ENCODE measurements at regions not wholly inside any gene's neighbourhood (a gene's known extent, or its start where the extent isn't known, plus 50 kb on each side); places are given as distances from the start of the nearest gene placed in this dataset.
"Not testable (repeated sequence)": the region's sequence is repeated elsewhere in the genome, so short reads cannot be mapped to it uniquely, and the experiment has no call there.

DNA sequence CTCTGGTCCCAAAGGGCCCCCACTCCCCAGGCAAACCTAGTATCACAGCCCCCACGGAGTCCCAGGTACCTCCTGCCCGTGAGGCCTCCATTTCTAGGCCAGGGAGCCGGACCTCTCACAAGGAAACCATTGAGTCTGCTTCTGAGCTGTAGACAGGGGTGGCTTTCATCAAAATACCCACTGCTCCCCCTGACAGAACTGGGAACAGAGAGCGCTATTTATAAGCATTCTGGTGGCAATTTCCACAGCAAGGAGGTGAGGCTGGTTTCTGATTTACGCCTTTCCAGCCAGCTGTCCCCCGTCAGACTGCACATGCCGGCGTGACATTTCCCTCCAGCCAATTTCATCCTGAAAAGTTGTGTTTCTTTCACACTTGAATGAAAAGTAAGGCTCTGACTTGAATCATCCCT, 407.5 kb upstream of the PRKCQ start:
- Histone ChIP-seq H3K4me3 (no peak overlapping the region), H3K27ac (no peak overlapping the region), H3K27me3 (no peaks in the 10 kb centered on the region), H3K4me1 (no peaks in the 10 kb centered on the region), H3K36me3 (no peaks in the 10 kb centered on the region), H3K9me3 (no peaks in the 10 kb centered on the region)
- ATAC-seq (no peak), DNase-seq (no peak)
- intact Hi-C loops (cut with DNase I): no loop called here
- TF ChIP-seq, protein P1, sequence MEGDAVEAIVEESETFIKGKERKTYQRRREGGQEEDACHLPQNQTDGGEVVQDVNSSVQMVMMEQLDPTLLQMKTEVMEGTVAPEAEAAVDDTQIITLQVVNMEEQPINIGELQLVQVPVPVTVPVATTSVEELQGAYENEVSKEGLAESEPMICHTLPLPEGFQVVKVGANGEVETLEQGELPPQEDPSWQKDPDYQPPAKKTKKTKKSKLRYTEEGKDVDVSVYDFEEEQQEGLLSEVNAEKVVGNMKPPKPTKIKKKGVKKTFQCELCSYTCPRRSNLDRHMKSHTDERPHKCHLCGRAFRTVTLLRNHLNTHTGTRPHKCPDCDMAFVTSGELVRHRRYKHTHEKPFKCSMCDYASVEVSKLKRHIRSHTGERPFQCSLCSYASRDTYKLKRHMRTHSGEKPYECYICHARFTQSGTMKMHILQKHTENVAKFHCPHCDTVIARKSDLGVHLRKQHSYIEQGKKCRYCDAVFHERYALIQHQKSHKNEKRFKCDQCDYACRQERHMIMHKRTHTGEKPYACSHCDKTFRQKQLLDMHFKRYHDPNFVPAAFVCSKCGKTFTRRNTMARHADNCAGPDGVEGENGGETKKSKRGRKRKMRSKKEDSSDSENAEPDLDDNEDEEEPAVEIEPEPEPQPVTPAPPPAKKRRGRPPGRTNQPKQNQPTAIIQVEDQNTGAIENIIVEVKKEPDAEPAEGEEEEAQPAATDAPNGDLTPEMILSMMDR (IDR thresholded peaks at IDR 0.05): no peak

DNA sequence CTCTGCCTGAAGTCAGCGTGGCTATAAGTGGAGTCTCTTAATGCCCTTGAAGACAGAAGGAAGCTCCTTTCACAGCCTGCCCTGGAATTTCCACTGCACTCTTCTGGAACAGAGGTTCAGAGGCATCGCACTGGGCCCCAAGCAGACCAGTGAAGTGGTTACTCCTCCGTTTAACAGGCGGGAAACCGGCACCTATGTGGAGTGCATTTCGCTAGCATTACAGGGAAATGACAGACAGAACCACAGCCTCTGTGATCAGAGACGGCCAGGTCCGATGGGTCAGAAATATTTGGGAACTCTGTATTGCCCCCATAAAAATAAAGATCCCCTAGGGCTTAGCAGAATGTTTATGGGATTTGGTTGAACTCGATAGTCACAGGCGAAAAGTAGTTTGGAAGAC, 406.9 kb upstream of the PRKCQ start:
- ATAC-seq (no peak), DNase-seq (no peak)
- intact Hi-C loops (cut with DNase I): no loop called here
- TF ChIP-seq, protein P1 (IDR thresholded peaks at IDR 0.05): no peak
- Histone ChIP-seq H3K4me3 (no peak overlapping the region), H3K27me3 (no peaks in the 10 kb centered on the region), H3K4me1 (no peaks in the 10 kb centered on the region), H3K9me3 (no peaks in the 10 kb centered on the region), H3K27ac (no peak overlapping the region), H3K36me3 (no peaks in the 10 kb centered on the region)

DNA sequence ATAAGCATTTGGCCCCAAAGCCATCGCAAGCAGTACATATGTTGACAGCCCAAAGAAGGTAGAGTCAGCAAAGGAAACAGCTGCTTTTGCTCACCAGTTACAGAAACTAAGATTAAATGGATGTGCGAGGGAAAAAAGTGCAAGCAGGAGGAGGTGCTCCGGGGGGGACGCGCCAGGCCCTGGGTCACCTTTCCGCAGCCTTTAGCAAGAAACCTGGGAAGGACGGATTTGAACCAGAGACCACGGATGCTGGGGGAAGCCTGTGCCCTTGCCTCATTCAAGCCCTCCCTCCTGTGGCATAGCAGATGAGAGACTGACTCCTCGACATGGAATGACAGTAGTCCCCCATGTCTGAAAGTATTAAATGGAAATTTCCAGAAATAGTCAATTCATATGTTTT, 405.6 kb upstream of the PRKCQ start:
- Histone ChIP-seq H3K4me3 (no peak overlapping the region), H3K36me3 (no peaks in the 10 kb centered on the region), H3K4me1 (no peaks in the 10 kb centered on the region), H3K27ac (no peak overlapping the region), H3K27me3 (no peaks in the 10 kb centered on the region), H3K9me3 (no peaks in the 10 kb centered on the region)
- intact Hi-C loops (cut with DNase I): no loop called here
- TF ChIP-seq, protein P1 (IDR thresholded peaks at IDR 0.05): no peak
- DNase-seq (no peak), ATAC-seq (no peak)

DNA sequence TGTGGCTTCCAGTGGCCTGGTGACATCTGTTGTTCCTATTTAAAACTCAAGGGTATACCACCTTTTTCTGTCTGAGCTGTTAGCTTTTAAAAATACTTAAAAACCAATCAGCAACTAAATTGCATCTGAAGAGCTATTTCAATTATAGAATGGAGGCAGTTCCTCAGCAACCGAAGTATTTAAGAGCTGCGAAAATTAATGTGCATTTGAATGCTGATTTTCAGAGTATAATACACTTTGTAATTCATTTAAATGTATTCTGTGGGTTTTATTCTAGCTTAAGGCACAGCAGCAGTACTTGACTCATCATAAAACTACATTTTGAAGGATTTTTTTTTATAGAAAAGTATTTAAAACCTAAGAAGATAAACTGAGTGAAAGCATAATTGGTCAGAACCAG, 404.9 kb upstream of the PRKCQ start:
- TF ChIP-seq, protein P1 (IDR thresholded peaks at IDR 0.05): no peak
- Histone ChIP-seq H3K9me3 (no peaks in the 10 kb centered on the region), H3K27ac (no peak overlapping the region), H3K27me3 (no peaks in the 10 kb centered on the region), H3K4me3 (no peak overlapping the region), H3K4me1 (no peaks in the 10 kb centered on the region), H3K36me3 (no peaks in the 10 kb centered on the region)
- ATAC-seq (no peak), DNase-seq (no peak)
- intact Hi-C loops (cut with DNase I): no loop called here

DNA sequence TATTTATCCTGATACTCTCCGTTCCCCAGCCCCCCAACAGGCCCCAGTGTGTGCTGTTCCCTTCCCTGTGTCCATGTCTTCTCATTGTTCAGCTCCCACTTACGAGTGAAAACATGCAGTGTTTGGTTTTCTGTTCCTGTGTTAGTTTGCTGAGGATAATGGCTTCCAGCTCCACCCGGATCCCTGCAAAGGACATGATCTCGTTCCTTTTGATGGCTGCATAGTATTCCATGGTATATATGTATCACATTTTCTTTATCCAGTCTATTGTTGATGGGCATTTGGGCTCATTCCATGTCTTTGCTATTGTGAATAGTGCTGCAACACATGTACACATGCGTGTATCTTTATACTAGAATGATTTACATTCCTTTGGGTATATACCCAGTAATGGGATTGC, 403.9 kb upstream of the PRKCQ start:
- H3K27ac ChIP-seq; H3K27me3 ChIP-seq; H3K9me3 ChIP-seq; ATAC-seq; H3K36me3 ChIP-seq; DNase-seq; intact Hi-C loops (cut with DNase I); H3K4me1 ChIP-seq; H3K4me3 ChIP-seq: not testable (repeated sequence)

DNA sequence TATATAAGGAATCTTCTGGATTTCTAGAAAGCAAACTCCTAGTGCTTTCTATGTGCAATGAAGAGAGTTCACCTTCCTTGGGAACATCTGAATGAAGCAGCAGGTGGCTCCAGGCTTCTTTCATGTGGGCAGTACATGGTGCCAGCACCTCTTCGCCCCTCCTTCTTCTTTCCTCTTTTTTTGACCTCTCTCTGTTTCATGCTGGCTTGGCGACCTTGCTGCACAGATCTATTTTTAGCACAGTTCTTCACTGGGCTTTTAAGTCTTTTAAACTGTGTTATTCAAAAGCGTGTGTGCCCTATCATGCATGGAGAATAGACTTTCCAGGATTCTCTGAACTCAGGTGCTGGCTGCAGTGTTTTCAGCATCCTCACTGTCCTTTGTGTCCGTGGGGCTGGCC, 400.3 kb upstream of the PRKCQ start:
- no peaks in the 10 kb centered on the region for H3K4me1 ChIP-seq
- ATAC-seq: no peak
- no peaks in the 10 kb centered on the region for H3K27me3 ChIP-seq
- DNase-seq: no peak
- no peak overlapping the region for H3K27ac ChIP-seq
- no peaks in the 10 kb centered on the region for H3K9me3 ChIP-seq
- intact Hi-C loops (cut with DNase I): no loop called here
- H3K4me3 ChIP-seq: no peak overlapping the region
- TF ChIP-seq, protein P1 (IDR thresholded peaks at IDR 0.05): no peak
- H3K36me3 ChIP-seq: no peaks in the 10 kb centered on the region
